H1 (cell line): ENCODE measurements at regions not wholly inside any gene's neighbourhood (a gene's known extent, or its start where the extent isn't known, plus 50 kb on each side); places are given as distances from the start of the nearest gene placed in this dataset.

Source experiments
- BACH1 ChIP-seq: IDR thresholded peaks from 2 replicates; pipeline ENCODE4 v1.6.1; 2012; ENCODE audit warnings: low read length, improper control_type of control experiment
- CHD1 ChIP-seq: IDR thresholded peaks from 2 replicates; pipeline ENCODE4 v1.6.1; 2012; ENCODE audit warnings: low read depth, low read length, improper control_type of control experiment
- CHD2 ChIP-seq: IDR thresholded peaks from 2 replicates; pipeline ENCODE4 v1.6.1; 2012; ENCODE audit warnings: low read length, improper control_type of control experiment
- CREB1 ChIP-seq: IDR thresholded peaks from 2 replicates; pipeline ENCODE4 v1.6.1; 2012; ENCODE audit warnings: inconsistent platforms
- GTF2F1 ChIP-seq: IDR thresholded peaks from 2 replicates; pipeline ENCODE4 v1.6.1; 2012; ENCODE audit warnings: low read depth, low read length, improper control_type of control experiment, borderline replicate concordance
- KDM5A ChIP-seq: fragments of 200-600 bp; IDR thresholded peaks from 2 replicates; pipeline ENCODE4 v1.7.1; 2012; ENCODE audit warnings: mild to moderate bottlenecking, low read length, inconsistent platforms, mixed read lengths
- SUZ12 ChIP-seq: fragments of 200-600 bp; sonication (generic); IDR thresholded peaks from 2 replicates; pipeline ENCODE4 v1.6.1; 2012; ENCODE audit warnings: mild to moderate bottlenecking, inconsistent platforms, low read length, moderate library complexity, mixed read lengths
- TCF12 ChIP-seq: IDR thresholded peaks from 2 replicates; pipeline ENCODE4 v1.6.1; 2011; ENCODE audit warnings: low read depth, mild to moderate bottlenecking, low read length
- TEAD4 ChIP-seq: IDR thresholded peaks from 2 replicates; pipeline ENCODE4 v1.6.1; 2012; ENCODE audit warnings: low read depth, low read length, inconsistent platforms, mixed read lengths
- ZNF274 ChIP-seq: IDR thresholded peaks from 2 replicates; pipeline ENCODE4 v1.7.0; 2012; ENCODE audit warnings: low read length, borderline replicate concordance; ENCODE audit errors: extremely low read depth
- TF ChIP-seq, protein P1 (sequence below): fragments of 300-600 bp; sonication (generic); IDR thresholded peaks from 2 replicates; pipeline ENCODE4 v1.7.1; 2012; ENCODE audit warnings: low read length, moderate library complexity, mild to moderate bottlenecking, inconsistent platforms; ENCODE audit not compliant: insufficient replicate concordance

DNA sequence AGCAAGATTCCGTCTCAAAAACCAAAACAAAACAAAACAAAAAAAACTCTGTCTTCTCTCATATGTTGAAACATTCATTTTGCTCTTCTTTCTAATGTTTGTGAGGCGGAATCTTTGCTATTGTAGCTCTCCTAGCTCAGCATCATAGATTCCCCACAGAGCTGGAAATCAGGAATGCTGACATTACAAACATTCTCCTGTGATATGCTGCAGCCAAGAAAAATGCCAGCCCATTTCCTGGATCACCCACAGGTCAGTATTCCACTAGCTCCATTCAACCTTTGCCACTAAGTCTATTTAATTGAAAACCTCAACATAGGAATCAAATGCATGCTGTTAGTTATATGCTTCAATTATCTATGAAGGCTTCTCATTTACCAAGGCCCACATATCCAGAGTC, 186.3 kb downstream of the IPMK start (continued):
- TF ChIP-seq, protein P1, sequence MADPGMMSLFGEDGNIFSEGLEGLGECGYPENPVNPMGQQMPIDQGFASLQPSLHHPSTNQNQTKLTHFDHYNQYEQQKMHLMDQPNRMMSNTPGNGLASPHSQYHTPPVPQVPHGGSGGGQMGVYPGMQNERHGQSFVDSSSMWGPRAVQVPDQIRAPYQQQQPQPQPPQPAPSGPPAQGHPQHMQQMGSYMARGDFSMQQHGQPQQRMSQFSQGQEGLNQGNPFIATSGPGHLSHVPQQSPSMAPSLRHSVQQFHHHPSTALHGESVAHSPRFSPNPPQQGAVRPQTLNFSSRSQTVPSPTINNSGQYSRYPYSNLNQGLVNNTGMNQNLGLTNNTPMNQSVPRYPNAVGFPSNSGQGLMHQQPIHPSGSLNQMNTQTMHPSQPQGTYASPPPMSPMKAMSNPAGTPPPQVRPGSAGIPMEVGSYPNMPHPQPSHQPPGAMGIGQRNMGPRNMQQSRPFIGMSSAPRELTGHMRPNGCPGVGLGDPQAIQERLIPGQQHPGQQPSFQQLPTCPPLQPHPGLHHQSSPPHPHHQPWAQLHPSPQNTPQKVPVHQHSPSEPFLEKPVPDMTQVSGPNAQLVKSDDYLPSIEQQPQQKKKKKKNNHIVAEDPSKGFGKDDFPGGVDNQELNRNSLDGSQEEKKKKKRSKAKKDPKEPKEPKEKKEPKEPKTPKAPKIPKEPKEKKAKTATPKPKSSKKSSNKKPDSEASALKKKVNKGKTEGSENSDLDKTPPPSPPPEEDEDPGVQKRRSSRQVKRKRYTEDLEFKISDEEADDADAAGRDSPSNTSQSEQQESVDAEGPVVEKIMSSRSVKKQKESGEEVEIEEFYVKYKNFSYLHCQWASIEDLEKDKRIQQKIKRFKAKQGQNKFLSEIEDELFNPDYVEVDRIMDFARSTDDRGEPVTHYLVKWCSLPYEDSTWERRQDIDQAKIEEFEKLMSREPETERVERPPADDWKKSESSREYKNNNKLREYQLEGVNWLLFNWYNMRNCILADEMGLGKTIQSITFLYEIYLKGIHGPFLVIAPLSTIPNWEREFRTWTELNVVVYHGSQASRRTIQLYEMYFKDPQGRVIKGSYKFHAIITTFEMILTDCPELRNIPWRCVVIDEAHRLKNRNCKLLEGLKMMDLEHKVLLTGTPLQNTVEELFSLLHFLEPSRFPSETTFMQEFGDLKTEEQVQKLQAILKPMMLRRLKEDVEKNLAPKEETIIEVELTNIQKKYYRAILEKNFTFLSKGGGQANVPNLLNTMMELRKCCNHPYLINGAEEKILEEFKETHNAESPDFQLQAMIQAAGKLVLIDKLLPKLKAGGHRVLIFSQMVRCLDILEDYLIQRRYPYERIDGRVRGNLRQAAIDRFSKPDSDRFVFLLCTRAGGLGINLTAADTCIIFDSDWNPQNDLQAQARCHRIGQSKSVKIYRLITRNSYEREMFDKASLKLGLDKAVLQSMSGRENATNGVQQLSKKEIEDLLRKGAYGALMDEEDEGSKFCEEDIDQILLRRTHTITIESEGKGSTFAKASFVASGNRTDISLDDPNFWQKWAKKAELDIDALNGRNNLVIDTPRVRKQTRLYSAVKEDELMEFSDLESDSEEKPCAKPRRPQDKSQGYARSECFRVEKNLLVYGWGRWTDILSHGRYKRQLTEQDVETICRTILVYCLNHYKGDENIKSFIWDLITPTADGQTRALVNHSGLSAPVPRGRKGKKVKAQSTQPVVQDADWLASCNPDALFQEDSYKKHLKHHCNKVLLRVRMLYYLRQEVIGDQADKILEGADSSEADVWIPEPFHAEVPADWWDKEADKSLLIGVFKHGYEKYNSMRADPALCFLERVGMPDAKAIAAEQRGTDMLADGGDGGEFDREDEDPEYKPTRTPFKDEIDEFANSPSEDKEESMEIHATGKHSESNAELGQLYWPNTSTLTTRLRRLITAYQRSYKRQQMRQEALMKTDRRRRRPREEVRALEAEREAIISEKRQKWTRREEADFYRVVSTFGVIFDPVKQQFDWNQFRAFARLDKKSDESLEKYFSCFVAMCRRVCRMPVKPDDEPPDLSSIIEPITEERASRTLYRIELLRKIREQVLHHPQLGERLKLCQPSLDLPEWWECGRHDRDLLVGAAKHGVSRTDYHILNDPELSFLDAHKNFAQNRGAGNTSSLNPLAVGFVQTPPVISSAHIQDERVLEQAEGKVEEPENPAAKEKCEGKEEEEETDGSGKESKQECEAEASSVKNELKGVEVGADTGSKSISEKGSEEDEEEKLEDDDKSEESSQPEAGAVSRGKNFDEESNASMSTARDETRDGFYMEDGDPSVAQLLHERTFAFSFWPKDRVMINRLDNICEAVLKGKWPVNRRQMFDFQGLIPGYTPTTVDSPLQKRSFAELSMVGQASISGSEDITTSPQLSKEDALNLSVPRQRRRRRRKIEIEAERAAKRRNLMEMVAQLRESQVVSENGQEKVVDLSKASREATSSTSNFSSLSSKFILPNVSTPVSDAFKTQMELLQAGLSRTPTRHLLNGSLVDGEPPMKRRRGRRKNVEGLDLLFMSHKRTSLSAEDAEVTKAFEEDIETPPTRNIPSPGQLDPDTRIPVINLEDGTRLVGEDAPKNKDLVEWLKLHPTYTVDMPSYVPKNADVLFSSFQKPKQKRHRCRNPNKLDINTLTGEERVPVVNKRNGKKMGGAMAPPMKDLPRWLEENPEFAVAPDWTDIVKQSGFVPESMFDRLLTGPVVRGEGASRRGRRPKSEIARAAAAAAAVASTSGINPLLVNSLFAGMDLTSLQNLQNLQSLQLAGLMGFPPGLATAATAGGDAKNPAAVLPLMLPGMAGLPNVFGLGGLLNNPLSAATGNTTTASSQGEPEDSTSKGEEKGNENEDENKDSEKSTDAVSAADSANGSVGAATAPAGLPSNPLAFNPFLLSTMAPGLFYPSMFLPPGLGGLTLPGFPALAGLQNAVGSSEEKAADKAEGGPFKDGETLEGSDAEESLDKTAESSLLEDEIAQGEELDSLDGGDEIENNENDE: no peak
- no peak for TF ChIP-seq GTF2F1
- no peak for TF ChIP-seq ZNF274
- no peak for TF ChIP-seq CHD2
- TF ChIP-seq KDM5A: no peak
- TF ChIP-seq CHD1: no peak
- TF ChIP-seq SUZ12: no peak
- TF ChIP-seq CREB1: no peak
- no peak for TF ChIP-seq TCF12
- no peak for TF ChIP-seq TEAD4
- no peak for TF ChIP-seq BACH1
